ENCODE measurements at regions not wholly inside any gene's neighbourhood (a gene's known extent, or its start where the extent isn't known, plus 50 kb on each side); places are given as distances from the start of the nearest gene placed in this dataset.
"Not testable (repeated sequence)": the region's sequence is repeated elsewhere in the genome, so short reads cannot be mapped to it uniquely, and the experiment has no call there.

DNA sequence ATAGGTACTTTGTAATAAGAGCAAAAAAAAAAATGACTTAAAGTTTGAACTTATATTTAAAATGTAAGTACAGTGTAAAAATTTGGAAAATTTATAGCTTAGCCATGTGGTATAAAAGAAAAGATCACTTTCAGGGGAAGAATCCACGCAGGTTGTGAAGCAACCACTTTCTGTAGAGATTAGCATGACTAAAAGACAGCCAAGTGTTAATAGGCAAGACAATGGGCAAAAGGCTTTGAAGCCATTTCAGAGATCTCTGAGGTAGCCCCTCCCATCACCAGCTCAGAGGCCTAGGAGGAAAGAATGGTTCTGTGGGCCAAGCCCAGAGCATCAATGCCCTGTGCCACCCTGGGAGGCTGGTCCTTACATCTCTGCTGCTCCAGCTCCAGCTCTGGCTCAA lies 346.3 kb upstream of the CHD1 start:
- FAIRE-seq (no peak), DNase-seq (ENCODE audit: extremely low spot score, insufficient read length, low read depth) (no peak)

DNA sequence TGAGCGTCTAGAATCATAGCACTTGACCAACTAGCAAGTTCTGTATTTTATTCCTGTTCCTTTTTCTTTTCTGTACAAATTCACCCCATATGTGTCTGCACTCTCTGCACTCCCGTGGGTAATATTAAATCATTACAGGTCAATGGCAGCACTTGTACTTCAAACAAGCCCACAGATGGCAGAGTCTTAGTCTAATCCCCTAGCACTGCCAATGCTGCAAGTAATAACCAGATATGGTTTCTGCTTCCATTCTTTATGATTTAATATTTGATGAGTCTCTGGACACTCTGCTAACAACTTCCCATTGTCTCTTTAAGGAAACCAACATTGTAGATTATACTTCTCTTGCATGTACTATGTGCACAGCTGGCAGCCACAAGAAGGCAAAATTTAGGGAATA lies 343.8 kb upstream of the CHD1 start:
- FAIRE-seq (no peak), DNase-seq (ENCODE audit: extremely low spot score, insufficient read length, low read depth) (no peak)

DNA sequence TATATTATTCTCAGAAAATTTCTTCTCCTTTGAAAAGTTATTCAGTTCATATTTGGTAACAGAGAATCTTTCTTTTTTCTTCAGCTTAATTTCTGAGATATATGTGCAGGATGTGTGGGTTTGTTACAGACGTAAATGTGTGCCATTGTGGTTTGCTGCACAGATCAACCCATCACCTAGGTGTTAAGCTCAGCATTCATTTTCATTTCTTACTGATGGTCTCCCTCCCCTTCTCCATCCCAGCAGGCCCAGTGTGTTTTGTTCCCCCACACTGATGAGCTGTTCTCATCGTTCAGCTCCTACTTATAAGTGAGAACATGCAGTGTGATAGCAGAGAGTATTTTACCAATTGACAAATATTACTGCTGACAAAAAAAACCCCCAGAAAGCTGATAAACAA lies 330.0 kb upstream of the CHD1 start:
- FAIRE-seq (no peak), DNase-seq (ENCODE audit: extremely low spot score, insufficient read length, low read depth) (no peak)

DNA sequence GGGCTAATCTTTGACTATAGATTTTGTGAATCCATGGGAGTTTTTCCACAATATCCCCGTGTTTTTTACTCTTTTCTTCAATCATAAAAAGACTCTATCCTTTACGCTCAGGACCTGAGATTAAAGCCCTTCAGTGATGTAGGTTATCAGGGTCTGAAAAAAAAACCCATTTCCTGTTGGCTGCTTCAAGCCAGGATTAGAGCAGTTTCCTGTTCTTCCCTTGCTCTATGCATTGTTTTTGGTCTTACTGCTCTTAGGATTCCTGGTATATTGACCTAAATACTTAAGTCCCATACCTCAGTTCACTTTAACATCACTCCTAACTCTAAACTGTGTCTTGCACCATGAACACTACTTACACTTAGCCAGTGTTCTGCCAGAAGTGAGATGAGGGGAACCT lies 319.3 kb upstream of the CHD1 start:
- FAIRE-seq (no peak), DNase-seq (ENCODE audit: extremely low spot score, insufficient read length, low read depth) (no peak)

- no peak for DNase-seq (ENCODE audit: extremely low spot score, insufficient read length, low read depth)
- no peak for FAIRE-seq
Observed at GRCh38 chr5:99247346-99247745, 318.5 kb upstream of the CHD1 start.

DNA sequence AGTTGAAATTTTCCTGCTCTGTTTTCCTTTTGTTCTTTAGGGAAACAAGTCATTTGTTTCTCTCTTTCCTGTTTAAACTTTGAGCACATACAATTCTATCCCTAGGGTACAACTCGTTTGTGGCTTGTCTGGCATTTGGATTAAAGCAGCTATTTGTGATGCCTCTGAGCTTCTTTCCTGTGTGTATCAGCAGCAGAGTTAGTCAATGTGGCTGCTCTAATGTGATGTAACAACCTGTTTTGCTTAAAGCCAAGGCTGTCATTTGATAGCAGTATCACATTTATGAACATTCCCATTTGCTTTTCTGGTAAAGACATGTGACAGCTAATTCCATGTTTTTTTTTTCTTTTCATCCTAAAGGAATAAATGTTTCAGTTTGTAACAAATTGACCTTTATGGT lies 314.3 kb upstream of the CHD1 start:
- DNase-seq (ENCODE audit: extremely low spot score, insufficient read length, low read depth) (no peak), FAIRE-seq (no peak)

- DNase-seq (ENCODE audit: extremely low spot score, insufficient read length, low read depth) (no peak), FAIRE-seq (no peak)
Observed at GRCh38 chr5:99239826-99240360, 311.1 kb upstream of the CHD1 start.

DNA sequence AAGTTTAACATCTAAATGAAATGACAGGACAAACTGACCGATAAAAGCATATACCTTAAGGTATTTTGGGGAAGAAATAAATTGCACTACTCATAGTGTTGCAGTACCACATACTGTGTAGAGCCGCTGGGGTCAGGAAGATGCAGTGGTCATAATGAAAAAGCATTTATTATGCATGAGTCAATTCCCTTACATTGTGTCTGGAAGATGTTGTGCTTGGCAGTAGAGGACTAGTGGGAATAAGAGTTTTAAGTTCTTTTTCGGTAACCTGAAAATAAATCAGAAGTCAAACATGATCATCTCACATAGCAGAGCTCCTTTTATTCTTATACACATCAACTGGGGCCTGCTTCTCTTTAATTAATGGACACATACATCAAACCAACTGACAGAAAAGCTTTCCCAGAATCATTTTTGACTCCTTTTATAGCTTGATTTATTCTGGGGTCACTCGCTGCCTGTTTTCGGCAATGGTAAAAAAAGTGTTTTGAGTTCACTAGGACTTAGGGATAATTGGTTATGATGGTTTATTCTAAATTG lies 262.5 kb upstream of the CHD1 start:
- no peak for FAIRE-seq
- no peak for DNase-seq (ENCODE audit: extremely low spot score, insufficient read length, low read depth)

DNA sequence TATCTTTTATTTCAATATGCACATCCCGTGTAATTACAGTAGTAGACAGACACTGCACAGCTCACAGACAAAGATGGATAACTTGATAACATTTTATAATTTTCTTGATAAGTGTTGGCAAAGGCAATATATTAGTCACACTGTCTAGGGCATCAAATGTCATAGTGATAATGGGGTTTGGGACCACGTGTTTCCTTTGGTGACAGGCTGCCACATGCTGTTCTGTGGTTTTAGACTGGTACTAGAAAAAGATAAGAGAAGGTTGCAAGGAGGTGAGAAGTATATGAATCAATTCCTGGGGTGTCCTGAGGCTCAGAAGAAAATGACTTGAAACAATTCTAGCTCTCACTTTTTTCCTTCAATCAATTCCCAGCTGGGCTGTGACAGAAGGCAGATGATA lies 258.8 kb upstream of the CHD1 start:
- FAIRE-seq (no peak), DNase-seq (ENCODE audit: extremely low spot score, insufficient read length, low read depth) (no peak)

DNA sequence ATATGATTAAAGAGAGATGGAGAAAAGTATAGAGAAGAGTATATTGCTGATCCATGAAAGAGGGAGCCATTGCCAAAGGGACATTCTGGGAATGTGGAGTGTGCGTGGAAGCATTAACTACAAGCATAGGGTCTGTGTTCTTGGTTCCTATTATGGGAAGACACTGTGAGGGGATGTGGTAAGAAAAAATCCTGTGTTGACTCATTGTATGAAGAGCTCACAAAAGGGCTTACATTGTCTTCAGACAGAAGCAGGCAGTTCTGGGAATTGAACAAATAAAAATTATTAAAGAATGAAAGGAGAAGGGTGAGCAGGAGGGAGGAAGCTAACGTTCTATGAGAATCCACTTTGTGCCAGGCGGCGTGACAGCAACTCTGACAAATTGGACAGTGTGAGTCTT lies 250.4 kb upstream of the CHD1 start:
- FAIRE-seq (no peak), DNase-seq (ENCODE audit: extremely low spot score, insufficient read length, low read depth) (no peak)

DNA sequence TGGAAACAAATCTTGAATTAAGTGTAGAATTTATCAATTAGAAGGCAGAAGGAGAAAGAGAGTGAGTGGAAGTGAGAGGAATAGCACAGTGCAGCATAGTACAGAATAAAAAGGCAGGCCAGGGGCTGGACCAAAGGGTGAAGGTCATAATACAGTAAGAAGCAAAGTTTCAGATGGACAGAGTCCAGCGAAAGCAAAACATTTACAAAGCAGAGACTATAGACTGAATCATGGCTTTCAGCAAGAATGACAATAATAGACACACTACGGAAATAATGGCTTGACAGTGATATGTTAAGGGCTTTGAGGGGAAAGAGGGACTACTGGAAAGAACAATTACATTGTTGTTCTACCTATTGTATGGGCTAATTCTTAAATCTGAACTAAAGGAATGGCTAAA lies 249.0 kb upstream of the CHD1 start:
- DNase-seq (ENCODE audit: extremely low spot score, insufficient read length, low read depth): no peak
- no peak for FAIRE-seq

- FAIRE-seq: no peak
- DNase-seq (ENCODE audit: extremely low spot score, insufficient read length, low read depth): no peak
Observed at GRCh38 chr5:99176186-99176585, 247.4 kb upstream of the CHD1 start.

DNA sequence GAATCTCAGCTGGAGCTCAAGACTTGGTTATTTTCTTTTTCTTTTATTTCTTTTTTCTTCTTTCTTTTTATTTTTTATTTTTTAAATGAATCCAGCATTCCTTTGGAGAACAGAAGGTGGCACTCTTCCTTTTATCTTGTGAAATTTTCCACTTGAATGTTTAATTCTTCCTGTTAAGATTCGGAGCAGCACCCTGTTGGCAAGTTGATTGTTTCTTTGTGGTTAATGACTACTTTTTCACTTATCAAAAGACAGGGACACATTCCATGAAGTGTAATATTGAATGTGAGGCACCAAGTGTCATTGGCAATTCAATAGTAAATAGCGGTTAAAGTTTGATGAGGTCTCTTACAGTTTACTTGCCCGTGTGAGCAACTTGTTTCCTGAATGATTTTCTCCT lies 240.5 kb upstream of the CHD1 start:
- FAIRE-seq: no peak
- DNase-seq (ENCODE audit: extremely low spot score, insufficient read length, low read depth): no peak

DNA sequence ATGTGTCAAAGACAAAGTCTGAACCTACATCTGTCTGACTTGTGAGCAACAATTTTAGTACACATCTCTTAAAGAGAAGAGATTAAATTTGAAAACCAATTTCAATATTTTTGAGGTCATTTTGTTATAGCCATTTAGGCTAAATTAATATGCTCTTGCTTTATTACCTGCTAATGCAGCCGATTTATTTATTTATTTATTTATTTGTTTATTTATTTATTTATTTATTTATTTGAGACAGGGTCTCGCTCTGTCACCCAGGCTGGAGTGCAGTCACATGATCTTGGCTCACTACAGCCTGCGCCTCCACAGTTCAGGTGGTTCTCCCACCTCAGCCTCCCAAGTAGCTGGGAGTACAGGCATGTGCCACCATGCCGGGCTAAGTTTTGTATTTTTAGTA lies 232.7 kb upstream of the CHD1 start:
- DNase-seq (ENCODE audit: extremely low spot score, insufficient read length, low read depth); FAIRE-seq: not testable (repeated sequence)

- DNase-seq (ENCODE audit: extremely low spot score, insufficient read length, low read depth) (no peak), FAIRE-seq (no peak)
Observed at GRCh38 chr5:99156688-99157087, 227.9 kb upstream of the CHD1 start.

GRCh38 chr5:99143283-99143795 lies 214.5 kb upstream of the CHD1 start:
- FAIRE-seq; DNase-seq (ENCODE audit: extremely low spot score, insufficient read length, low read depth): not testable (repeated sequence)

DNA sequence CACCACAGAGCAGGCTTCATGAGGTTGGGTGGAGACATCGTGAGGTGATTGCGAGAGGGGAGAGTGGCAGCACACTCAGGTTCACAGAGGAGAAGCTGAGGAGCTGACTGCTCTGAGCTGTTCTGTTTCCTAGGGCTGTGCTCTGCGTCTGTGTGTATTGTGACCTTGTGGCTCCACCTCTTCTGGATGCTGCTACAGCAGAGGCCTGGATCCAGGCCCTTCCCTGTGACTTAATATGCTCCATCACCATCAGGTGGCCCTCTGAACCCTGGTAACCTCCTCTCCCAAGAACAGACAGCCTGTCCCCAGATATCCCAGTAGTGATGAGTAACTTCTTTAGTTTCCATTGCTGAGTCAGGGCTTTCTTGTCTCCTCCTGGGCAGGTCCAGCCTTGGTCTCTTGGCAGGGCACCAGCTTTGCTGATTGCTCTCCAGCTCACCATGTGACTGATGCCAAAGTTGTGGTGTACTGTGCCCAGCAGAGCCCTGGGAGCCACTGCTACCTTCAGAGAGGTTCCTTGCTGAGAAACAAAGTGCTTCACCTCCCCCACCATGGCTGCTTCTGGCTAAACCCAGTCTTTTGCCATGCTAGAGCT lies 212.8 kb upstream of the CHD1 start:
- DNase-seq (ENCODE audit: extremely low spot score, insufficient read length, low read depth): no peak
- FAIRE-seq: no peak

DNA sequence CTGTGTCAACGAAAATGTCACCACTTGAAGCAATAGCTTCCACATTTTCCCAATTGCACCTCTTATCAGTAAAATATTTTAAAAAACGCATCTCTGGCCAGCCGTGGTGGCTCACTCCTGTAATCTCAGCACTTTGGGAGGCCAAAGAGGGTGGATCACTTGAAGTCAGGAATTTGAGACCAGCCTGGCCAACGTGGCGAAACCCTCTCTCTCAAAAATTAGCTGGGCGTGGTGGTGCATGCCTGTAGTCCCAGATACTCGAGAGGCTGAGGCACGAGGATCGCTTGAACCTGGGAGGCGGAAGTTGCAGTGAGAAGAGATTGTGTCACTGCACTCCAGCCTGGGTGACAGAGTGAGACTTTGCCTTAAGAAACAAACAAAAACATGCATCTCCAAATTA lies 210.1 kb upstream of the CHD1 start:
- no peak for FAIRE-seq
- no peak for DNase-seq (ENCODE audit: extremely low spot score, insufficient read length, low read depth)

DNA sequence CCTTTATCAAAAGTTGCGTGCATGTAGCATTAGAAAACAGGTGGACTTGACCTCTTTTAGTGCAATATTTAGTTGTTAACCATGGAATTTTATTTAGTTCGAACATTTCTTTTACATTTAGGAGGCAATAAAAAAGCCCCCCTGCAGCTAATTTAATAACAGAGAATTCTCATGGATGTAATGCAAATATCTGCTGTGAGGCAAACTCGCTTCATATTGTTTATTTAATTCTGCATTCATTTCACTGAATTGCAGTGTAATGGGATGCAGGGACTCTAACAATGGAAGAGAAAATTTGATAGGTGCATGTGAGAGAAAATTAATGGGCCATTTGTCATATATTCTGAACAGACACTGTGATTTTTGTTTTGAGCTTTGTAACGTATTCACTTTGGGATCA lies 205.1 kb upstream of the CHD1 start:
- DNase-seq (ENCODE audit: extremely low spot score, insufficient read length, low read depth) (no peak), FAIRE-seq (no peak)

- no peak for DNase-seq (ENCODE audit: extremely low spot score, insufficient read length, low read depth)
- FAIRE-seq: no peak
Observed at GRCh38 chr5:99129768-99130501, 201.1 kb upstream of the CHD1 start.

GRCh38 chr5:99122976-99123375 lies 194.2 kb upstream of the CHD1 start:
- DNase-seq (ENCODE audit: extremely low spot score, insufficient read length, low read depth): no peak
- FAIRE-seq: no peak
